ENCODE measurements at regions not wholly inside any gene's neighbourhood (a gene's known extent, or its start where the extent isn't known, plus 50 kb on each side); places are given as distances from the start of the nearest gene placed in this dataset.

DNA sequence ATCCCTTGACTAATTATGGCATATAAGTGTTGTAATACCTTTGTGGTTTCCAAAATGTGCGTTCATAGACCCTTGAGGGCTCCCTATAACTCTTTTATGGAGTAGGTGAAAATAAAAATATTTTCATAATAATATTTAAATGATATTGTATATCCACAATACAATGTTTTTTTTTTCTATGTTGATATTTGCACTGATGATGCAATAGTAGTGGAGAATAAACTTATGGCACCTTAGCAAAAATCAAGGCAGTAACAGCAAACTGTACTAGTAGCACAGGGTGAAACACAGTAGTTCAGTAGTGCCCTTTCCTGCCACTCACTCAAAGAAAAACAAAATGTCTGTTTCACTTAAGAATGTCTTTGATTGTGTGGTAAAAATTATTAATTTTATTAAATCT lies 465.3 kb downstream of the C4orf33 start:
- no peaks in the 10 kb centered on the region for H4K20me1 ChIP-seq (ENCODE audit: insufficient read depth)
- H3K27me3 ChIP-seq (ENCODE audit: insufficient read depth, low read depth, low read length) = no peaks in the 10 kb centered on the region

DNA sequence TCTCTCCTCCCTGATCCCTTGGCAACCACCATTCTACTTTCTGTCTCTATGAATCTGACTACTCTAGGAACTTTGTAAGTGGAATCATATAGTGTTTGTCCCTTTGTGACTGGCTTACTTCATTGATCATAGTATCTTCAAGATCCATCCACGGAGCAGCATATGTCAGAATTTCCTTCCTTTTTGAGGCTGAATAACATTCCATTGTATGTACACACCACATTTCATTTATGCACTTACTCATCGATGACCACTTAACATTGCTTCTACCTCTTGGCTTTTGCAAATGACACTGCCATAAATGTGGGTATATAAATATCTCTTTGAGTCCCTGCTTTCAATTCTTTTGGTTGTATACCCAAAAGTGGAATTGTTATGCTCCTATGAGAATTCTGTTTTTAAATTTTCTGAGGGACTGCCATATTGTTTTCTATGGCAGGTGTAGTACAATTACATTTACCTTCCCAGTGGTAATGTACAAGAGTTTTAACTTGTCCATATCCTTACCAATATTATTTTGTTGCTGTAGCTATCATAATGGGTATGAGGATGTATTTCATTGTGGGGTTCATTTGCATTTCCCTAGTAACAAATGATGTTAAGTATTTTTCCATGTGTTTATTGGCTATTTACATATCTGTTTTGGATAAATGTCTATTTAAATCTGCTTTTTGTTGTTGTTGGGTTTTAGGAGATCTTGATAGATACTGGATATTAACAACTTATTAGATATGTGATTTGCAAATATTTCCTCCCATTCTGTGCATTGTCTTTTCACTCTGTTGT lies 466.1 kb downstream of the C4orf33 start:
- no peak for TF ChIP-seq EZH2 (IDR thresholded peaks at IDR 0.05; ENCODE audit: borderline replicate concordance, insufficient read depth, low read length, poor library complexity, severe bottlenecking)
- no peak for TF ChIP-seq MXI1 (conservative IDR thresholded peaks at IDR 0.05; ENCODE audit: poor library complexity, severe bottlenecking)
- TF ChIP-seq SMC3 (conservative IDR thresholded peaks at IDR 0.05; ENCODE audit: poor library complexity) = no peak
- no peak for TF ChIP-seq EP300 (conservative IDR thresholded peaks at IDR 0.05; ENCODE audit: poor library complexity, severe bottlenecking)
- TF ChIP-seq RAD21 (conservative IDR thresholded peaks at IDR 0.05) = no peak
- TF ChIP-seq, protein P1, sequence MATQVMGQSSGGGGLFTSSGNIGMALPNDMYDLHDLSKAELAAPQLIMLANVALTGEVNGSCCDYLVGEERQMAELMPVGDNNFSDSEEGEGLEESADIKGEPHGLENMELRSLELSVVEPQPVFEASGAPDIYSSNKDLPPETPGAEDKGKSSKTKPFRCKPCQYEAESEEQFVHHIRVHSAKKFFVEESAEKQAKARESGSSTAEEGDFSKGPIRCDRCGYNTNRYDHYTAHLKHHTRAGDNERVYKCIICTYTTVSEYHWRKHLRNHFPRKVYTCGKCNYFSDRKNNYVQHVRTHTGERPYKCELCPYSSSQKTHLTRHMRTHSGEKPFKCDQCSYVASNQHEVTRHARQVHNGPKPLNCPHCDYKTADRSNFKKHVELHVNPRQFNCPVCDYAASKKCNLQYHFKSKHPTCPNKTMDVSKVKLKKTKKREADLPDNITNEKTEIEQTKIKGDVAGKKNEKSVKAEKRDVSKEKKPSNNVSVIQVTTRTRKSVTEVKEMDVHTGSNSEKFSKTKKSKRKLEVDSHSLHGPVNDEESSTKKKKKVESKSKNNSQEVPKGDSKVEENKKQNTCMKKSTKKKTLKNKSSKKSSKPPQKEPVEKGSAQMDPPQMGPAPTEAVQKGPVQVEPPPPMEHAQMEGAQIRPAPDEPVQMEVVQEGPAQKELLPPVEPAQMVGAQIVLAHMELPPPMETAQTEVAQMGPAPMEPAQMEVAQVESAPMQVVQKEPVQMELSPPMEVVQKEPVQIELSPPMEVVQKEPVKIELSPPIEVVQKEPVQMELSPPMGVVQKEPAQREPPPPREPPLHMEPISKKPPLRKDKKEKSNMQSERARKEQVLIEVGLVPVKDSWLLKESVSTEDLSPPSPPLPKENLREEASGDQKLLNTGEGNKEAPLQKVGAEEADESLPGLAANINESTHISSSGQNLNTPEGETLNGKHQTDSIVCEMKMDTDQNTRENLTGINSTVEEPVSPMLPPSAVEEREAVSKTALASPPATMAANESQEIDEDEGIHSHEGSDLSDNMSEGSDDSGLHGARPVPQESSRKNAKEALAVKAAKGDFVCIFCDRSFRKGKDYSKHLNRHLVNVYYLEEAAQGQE (IDR thresholded peaks at IDR 0.05; ENCODE audit: borderline replicate concordance) = no peak
- no peak for TF ChIP-seq POLR2AphosphoS5 (IDR thresholded peaks at IDR 0.05)
- H3F3A ChIP-seq (ENCODE audit: insufficient read depth, low read length, poor library complexity, severe bottlenecking) = peaks cover 4% of the 10 kb centered on the region

More for the DNA sequence above, 465.3 kb downstream of the C4orf33 start:
- no peaks in the 10 kb centered on the region for H3K79me2 ChIP-seq (replicated peaks; ENCODE audit: insufficient read depth, low read length)
- no peak overlapping the region for H3K27ac ChIP-seq (ENCODE audit: low read length)
- H3K4me3 ChIP-seq (ENCODE audit: low read length) = no peak overlapping the region
- H2AFZ ChIP-seq (ENCODE audit: low read depth, low read length) = no peak overlapping the region
- H3K36me3 ChIP-seq (ENCODE audit: insufficient read depth, low read length) = no peaks in the 10 kb centered on the region
- TF ChIP-seq, protein P2, sequence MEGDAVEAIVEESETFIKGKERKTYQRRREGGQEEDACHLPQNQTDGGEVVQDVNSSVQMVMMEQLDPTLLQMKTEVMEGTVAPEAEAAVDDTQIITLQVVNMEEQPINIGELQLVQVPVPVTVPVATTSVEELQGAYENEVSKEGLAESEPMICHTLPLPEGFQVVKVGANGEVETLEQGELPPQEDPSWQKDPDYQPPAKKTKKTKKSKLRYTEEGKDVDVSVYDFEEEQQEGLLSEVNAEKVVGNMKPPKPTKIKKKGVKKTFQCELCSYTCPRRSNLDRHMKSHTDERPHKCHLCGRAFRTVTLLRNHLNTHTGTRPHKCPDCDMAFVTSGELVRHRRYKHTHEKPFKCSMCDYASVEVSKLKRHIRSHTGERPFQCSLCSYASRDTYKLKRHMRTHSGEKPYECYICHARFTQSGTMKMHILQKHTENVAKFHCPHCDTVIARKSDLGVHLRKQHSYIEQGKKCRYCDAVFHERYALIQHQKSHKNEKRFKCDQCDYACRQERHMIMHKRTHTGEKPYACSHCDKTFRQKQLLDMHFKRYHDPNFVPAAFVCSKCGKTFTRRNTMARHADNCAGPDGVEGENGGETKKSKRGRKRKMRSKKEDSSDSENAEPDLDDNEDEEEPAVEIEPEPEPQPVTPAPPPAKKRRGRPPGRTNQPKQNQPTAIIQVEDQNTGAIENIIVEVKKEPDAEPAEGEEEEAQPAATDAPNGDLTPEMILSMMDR (IDR thresholded peaks at IDR 0.05; ENCODE audit: poor library complexity, severe bottlenecking) = no peak
- no peak overlapping the region for H3K4me2 ChIP-seq (ENCODE audit: low read length)
- no peaks in the 10 kb centered on the region for H3F3A ChIP-seq (ENCODE audit: insufficient read depth, low read length, poor library complexity, severe bottlenecking)
- no peak overlapping the region for H3K9ac ChIP-seq (ENCODE audit: low read length)
- H3K9me2 ChIP-seq (ENCODE audit: insufficient read depth, low read length) = no peaks in the 10 kb centered on the region
- no peaks in the 10 kb centered on the region for H3K9me3 ChIP-seq (ENCODE audit: low read length)

More for the DNA sequence above, 466.1 kb downstream of the C4orf33 start:
- Histone ChIP-seq H3K27ac (ENCODE audit: low read length) (no peak overlapping the region), H4K20me1 (ENCODE audit: insufficient read depth) (no peaks in the 10 kb centered on the region), H3K27me3 (ENCODE audit: insufficient read depth, low read depth, low read length) (no peaks in the 10 kb centered on the region), H3K4me2 (ENCODE audit: low read length) (no peak overlapping the region), H3K36me3 (ENCODE audit: insufficient read depth, low read length) (no peaks in the 10 kb centered on the region), H2AFZ (ENCODE audit: low read depth, low read length) (no peak overlapping the region), H3K79me2 (replicated peaks; ENCODE audit: insufficient read depth, low read length) (no peaks in the 10 kb centered on the region), H3K9ac (ENCODE audit: low read length) (no peak overlapping the region), H3K4me3 (ENCODE audit: low read length) (no peak overlapping the region), H3K9me2 (ENCODE audit: insufficient read depth, low read length) (no peaks in the 10 kb centered on the region), H3K9me3 (ENCODE audit: low read length) (no peaks in the 10 kb centered on the region)

All from neural cell (in vitro differentiated cells).